Ishikawa (cell line): ENCODE measurements at regions not wholly inside any gene's neighbourhood (a gene's known extent, or its start where the extent isn't known, plus 50 kb on each side); places are given as distances from the start of the nearest gene placed in this dataset.

ENCODE experiments used
- CEBPB ChIP-seq: IDR thresholded peaks from 2 replicates; pipeline ENCODE4 v1.6.1; 2012
- CREB1 ChIP-seq: IDR thresholded peaks from 2 replicates; pipeline ENCODE4 v1.6.1; 2012; ENCODE audit warnings: low read depth
- EGR1 ChIP-seq: IDR thresholded peaks from 2 replicates; pipeline ENCODE4 v1.6.1; 2012
- EP300 ChIP-seq: IDR thresholded peaks from 2 replicates; pipeline ENCODE4 v1.6.1; 2012; ENCODE audit warnings: borderline replicate concordance
- FOXM1 ChIP-seq: IDR thresholded peaks from 2 replicates; pipeline ENCODE4 v1.6.1; 2012; ENCODE audit warnings: low read depth, borderline replicate concordance
- NFIC ChIP-seq: IDR thresholded peaks from 2 replicates; pipeline ENCODE4 v1.6.1; 2012
- RAD21 ChIP-seq: IDR thresholded peaks from 2 replicates; pipeline ENCODE4 v1.6.1; 2012; ENCODE audit warnings: low read depth
- TAF1 ChIP-seq: IDR thresholded peaks from 2 replicates; pipeline ENCODE4 v1.6.1; 2012; ENCODE audit warnings: low read depth, mild to moderate bottlenecking
- TCF12 ChIP-seq: IDR thresholded peaks from 2 replicates; pipeline ENCODE4 v1.6.1; 2012; ENCODE audit warnings: low read depth
- TEAD4 ChIP-seq: IDR thresholded peaks from 2 replicates; pipeline ENCODE4 v1.6.1; 2012
- YY1 ChIP-seq: IDR thresholded peaks from 2 replicates; pipeline ENCODE4 v1.6.1; 2012; ENCODE audit warnings: low read depth
- ZBTB7A ChIP-seq: IDR thresholded peaks from 2 replicates; pipeline ENCODE4 v1.6.1; 2012; ENCODE audit warnings: low read depth
- TF ChIP-seq, protein P1 (sequence below): IDR thresholded peaks from 2 replicates; pipeline ENCODE4 v1.6.1; 2012
- TF ChIP-seq, protein P2 (sequence below): IDR thresholded peaks from 2 replicates; pipeline ENCODE4 v1.6.1; 2012; ENCODE audit warnings: low read depth, mild to moderate bottlenecking
- TF ChIP-seq, protein P3 (sequence below): IDR thresholded peaks from 2 replicates; pipeline ENCODE4 v1.6.1; 2012

DNA sequence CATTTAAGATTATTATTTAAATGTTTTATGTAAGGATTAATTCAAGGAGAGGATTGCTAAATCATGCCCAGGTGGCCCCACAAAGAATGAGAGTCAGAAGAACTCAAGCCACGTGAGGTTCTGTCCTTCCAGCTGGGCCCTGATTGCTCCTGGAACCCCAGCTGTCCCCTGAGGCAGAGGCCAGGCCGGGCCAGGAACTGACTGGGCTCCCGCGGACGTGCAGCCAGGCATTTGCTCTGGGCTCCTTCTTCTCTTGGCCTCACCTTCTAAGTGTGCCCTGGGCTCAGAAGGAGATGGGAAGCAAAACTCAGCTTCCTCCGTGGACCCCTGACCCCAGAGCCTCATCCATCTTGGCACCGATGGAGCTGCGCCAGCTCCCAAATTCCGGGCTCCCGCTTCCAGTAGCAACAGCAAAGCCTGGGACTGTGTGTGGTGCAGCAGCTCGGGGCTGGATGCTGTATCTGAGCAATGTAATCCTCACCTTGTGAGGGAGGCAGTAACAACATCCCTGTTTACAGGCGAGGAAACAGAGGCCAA is 250.6 kb upstream of the PPP2R2D start:
- TF ChIP-seq ZBTB7A (no peak), EGR1 (no peak), CREB1 (no peak), YY1 (no peak), FOXM1 (no peak), EP300 (no peak), TCF12 (no peak), NFIC (no peak), TAF1 (no peak), CEBPB (no peak)
- TF ChIP-seq, protein P1, sequence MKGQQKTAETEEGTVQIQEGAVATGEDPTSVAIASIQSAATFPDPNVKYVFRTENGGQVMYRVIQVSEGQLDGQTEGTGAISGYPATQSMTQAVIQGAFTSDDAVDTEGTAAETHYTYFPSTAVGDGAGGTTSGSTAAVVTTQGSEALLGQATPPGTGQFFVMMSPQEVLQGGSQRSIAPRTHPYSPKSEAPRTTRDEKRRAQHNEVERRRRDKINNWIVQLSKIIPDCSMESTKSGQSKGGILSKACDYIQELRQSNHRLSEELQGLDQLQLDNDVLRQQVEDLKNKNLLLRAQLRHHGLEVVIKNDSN = no peak
- TF ChIP-seq, protein P2, sequence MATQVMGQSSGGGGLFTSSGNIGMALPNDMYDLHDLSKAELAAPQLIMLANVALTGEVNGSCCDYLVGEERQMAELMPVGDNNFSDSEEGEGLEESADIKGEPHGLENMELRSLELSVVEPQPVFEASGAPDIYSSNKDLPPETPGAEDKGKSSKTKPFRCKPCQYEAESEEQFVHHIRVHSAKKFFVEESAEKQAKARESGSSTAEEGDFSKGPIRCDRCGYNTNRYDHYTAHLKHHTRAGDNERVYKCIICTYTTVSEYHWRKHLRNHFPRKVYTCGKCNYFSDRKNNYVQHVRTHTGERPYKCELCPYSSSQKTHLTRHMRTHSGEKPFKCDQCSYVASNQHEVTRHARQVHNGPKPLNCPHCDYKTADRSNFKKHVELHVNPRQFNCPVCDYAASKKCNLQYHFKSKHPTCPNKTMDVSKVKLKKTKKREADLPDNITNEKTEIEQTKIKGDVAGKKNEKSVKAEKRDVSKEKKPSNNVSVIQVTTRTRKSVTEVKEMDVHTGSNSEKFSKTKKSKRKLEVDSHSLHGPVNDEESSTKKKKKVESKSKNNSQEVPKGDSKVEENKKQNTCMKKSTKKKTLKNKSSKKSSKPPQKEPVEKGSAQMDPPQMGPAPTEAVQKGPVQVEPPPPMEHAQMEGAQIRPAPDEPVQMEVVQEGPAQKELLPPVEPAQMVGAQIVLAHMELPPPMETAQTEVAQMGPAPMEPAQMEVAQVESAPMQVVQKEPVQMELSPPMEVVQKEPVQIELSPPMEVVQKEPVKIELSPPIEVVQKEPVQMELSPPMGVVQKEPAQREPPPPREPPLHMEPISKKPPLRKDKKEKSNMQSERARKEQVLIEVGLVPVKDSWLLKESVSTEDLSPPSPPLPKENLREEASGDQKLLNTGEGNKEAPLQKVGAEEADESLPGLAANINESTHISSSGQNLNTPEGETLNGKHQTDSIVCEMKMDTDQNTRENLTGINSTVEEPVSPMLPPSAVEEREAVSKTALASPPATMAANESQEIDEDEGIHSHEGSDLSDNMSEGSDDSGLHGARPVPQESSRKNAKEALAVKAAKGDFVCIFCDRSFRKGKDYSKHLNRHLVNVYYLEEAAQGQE = no peak

DNA sequence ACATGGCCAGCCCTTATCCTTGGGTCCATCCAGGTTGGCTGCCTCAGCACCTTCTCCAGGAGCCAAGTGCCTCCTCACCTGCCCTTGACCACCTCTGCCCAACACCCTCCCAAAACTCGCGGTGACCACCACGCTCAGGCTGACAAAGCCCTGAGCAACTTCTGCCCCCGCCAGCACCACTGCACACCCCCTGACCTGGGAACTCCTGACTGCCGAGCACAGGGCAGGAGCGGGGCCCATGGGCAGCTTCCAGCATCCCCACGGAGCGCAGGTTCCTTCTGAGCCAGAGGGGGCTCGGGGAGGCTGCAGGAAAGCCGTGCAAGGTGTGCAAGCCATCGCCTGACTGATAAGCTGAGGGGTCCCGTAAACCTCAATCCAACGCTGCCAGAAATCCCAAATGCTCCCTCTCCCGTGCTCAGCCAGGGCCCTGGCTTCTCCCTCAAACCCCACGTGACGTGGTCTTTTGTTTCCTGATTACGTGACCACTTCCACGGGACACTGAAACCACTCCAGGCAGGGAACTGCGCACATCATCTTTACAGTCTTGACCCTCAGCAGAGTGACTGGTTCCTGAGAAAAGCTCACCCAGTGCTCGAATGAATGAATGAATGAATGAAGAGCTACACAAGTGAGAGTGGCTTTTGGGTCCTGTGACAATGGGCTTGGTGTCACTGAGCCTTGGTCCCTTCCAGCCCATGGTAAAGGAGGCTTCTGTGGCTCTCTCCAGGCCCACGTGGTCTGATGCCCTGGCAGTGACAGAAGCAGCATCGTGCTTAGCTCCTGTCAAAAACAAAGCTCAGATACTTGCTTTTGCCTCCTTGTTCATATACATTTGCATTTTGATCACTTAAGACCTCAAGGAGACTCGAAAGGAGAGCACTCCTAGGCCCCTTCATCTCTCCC is 249.8 kb upstream of the PPP2R2D start:
- no peak for TF ChIP-seq TEAD4
- no peak for TF ChIP-seq TCF12
- TF ChIP-seq ZBTB7A = no peak
- TF ChIP-seq FOXM1 = no peak
- TF ChIP-seq CREB1 = no peak
- TF ChIP-seq, protein P2 = no peak
- TF ChIP-seq, protein P1 = no peak
- TF ChIP-seq TAF1 = no peak
- no peak for TF ChIP-seq CEBPB

DNA sequence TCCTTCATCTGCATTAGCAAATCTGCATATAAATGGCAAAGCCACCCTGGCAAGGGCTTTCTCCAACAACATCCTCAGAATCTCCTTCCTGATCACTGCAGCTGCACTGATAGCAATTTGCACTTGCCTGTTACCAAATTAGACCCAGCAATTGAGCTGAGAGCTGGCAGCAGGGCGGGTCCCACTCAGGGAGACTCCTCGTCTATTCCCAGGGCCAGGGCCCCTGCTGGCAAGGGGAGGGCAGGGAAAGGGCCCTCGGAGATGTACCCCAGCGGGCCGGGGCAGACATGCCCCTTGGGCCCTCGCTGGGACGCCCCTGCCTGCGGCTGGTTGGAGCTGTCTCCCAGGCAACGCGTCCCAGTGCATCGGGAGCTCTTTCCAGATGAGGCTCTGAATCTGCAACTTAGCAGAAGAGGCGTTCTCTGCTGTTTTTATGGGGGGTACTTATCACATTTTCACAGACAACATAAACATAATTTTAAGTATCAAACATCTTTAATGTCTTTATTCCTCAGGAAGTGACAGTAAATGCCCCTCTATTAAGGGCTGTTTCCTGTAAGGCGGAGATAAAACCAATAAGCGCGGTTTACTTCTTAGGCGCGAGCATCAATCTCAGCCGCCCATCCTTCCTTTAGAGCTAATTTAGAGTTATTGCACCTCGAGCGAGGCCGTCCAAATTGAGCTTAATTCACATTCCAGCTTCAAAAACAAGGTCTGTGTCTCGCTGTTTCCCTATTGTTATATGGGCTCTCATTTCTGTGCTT is 249.0 kb upstream of the PPP2R2D start:
- TF ChIP-seq, protein P1 = no peak
- TF ChIP-seq RAD21 = no peak
- no peak for TF ChIP-seq EP300
- TF ChIP-seq CREB1 = no peak
- no peak for TF ChIP-seq ZBTB7A
- no peak for TF ChIP-seq NFIC
- TF ChIP-seq YY1 = no peak
- TF ChIP-seq CEBPB = no peak
- TF ChIP-seq, protein P2 = no peak
- no peak for TF ChIP-seq TCF12
- TF ChIP-seq TEAD4 = no peak
- TF ChIP-seq, protein P3, sequence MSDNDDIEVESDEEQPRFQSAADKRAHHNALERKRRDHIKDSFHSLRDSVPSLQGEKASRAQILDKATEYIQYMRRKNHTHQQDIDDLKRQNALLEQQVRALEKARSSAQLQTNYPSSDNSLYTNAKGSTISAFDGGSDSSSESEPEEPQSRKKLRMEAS = no peak
- TF ChIP-seq FOXM1 = no peak
- TF ChIP-seq TAF1 = no peak
- no peak for TF ChIP-seq EGR1
